ENCODE measurements at regions not wholly inside any gene's neighbourhood (a gene's known extent, or its start where the extent isn't known, plus 50 kb on each side); places are given as distances from the start of the nearest gene placed in this dataset.

- TF ChIP-seq, protein P1, sequence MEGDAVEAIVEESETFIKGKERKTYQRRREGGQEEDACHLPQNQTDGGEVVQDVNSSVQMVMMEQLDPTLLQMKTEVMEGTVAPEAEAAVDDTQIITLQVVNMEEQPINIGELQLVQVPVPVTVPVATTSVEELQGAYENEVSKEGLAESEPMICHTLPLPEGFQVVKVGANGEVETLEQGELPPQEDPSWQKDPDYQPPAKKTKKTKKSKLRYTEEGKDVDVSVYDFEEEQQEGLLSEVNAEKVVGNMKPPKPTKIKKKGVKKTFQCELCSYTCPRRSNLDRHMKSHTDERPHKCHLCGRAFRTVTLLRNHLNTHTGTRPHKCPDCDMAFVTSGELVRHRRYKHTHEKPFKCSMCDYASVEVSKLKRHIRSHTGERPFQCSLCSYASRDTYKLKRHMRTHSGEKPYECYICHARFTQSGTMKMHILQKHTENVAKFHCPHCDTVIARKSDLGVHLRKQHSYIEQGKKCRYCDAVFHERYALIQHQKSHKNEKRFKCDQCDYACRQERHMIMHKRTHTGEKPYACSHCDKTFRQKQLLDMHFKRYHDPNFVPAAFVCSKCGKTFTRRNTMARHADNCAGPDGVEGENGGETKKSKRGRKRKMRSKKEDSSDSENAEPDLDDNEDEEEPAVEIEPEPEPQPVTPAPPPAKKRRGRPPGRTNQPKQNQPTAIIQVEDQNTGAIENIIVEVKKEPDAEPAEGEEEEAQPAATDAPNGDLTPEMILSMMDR (IDR thresholded peaks at IDR 0.05; ENCODE audit: low read depth, low read length), result no peak
- no peak for TF ChIP-seq EZH2phosphoT487 (IDR thresholded peaks at IDR 0.05; ENCODE audit: low read depth)
Observed at GRCh38 chr14:30209136-30209535, 281.5 kb upstream of the PRKD1 start.

All from OCI-LY3 (cell line).